Thyroid gland (tissue), 4 donors: ENCODE measurements at regions not wholly inside any gene's neighbourhood (a gene's known extent, or its start where the extent isn't known, plus 50 kb on each side); places are given as distances from the start of the nearest gene placed in this dataset.
A peak's percentile ranks its signal among the peaks of the same experiment; 100 is the strongest.

Experiments used
- CTCF ChIP-seq, 6 experiments: fragments of 200-600 bp in 3 of 6; fragments of 450-650 bp in 3 of 6; sonication (generic) in 3 of 6; IDR thresholded peaks; one replicate each; pipeline ENCODE4 v1.5.1; 2016 to 2019; ENCODE audit warnings: antibody characterized with exemption in 6 of 6, mild to moderate bottlenecking in 2 of 6, inconsistent platforms in 1 of 6, moderate library complexity in 1 of 6
- POLR2A ChIP-seq, 2 donors: fragments of 450-650 bp; IDR thresholded peaks; one replicate each; pipeline ENCODE4 v1.6.1; 2017; ENCODE audit warnings: antibody characterized with exemption in 2 of 2, mild to moderate bottlenecking in 2 of 2, moderate library complexity in 1 of 2

GRCh38 chr3:25856902-25857518 is 67.1 kb downstream of the OXSM start:
- peak in 5 of 6 experiments; percentile 40 to 77 (median 66) for TF ChIP-seq CTCF (IDR thresholded peaks at IDR 0.05)
- TF ChIP-seq POLR2A (IDR thresholded peaks at IDR 0.05), result no peak
